HG02981 (cell line): ENCODE measurements at regions not wholly inside any gene's neighbourhood (a gene's known extent, or its start where the extent isn't known, plus 50 kb on each side); places are given as distances from the start of the nearest gene placed in this dataset.

Experiments
- ATAC-seq: cut with Tn5 transposase; IDR thresholded peaks from one replicate; pipeline ENCODE4 v1.9.1; 2021; ENCODE audit warnings: mild to moderate bottlenecking, moderate library complexity; ENCODE audit not compliant: unreplicated experiment

GRCh38 chr2:226023946-226024345, 624.4 kb downstream of the NYAP2 start:
- ATAC-seq: no peak

- ATAC-seq: no peak
Measured at GRCh38 chr2:226023383-226023782, 623.9 kb downstream of the NYAP2 start.

- no peak for ATAC-seq
Measured at GRCh38 chr2:226020956-226021355, 621.4 kb downstream of the NYAP2 start.

GRCh38 chr2:226020176-226020575, 620.7 kb downstream of the NYAP2 start:
- no peak for ATAC-seq

- no peak for ATAC-seq
Measured at GRCh38 chr2:226018641-226019040, 619.1 kb downstream of the NYAP2 start.

GRCh38 chr2:226017537-226017936, 618.0 kb downstream of the NYAP2 start:
- no peak for ATAC-seq

- ATAC-seq: no peak
Measured at GRCh38 chr2:226017107-226017506, 617.6 kb downstream of the NYAP2 start.

GRCh38 chr2:226011716-226012450, 612.4 kb downstream of the NYAP2 start:
- ATAC-seq: no peak

GRCh38 chr2:226002438-226002837, 602.9 kb downstream of the NYAP2 start:
- ATAC-seq: no peak

- no peak for ATAC-seq
Measured at GRCh38 chr2:226001716-226002115, 602.2 kb downstream of the NYAP2 start.

GRCh38 chr2:225999692-226000091, 600.2 kb downstream of the NYAP2 start:
- no peak for ATAC-seq

GRCh38 chr2:225998653-225999052, 599.1 kb downstream of the NYAP2 start:
- ATAC-seq: no peak

- ATAC-seq: no peak
Measured at GRCh38 chr2:225998116-225998515, 598.6 kb downstream of the NYAP2 start.

- no peak for ATAC-seq
Measured at GRCh38 chr2:225996462-225996828, 596.9 kb downstream of the NYAP2 start.

GRCh38 chr2:225995796-225996461, 596.4 kb downstream of the NYAP2 start:
- no peak for ATAC-seq

- ATAC-seq: no peak
Measured at GRCh38 chr2:225994748-225995405, 595.4 kb downstream of the NYAP2 start.

- no peak for ATAC-seq
Measured at GRCh38 chr2:225993430-225993829, 593.9 kb downstream of the NYAP2 start.

GRCh38 chr2:225989809-225990208, 590.3 kb downstream of the NYAP2 start:
- ATAC-seq: no peak

- ATAC-seq: no peak
Measured at GRCh38 chr2:225980372-225980771, 580.9 kb downstream of the NYAP2 start.

GRCh38 chr2:225971433-225971832, 571.9 kb downstream of the NYAP2 start:
- no peak for ATAC-seq

- ATAC-seq: no peak
Measured at GRCh38 chr2:225948903-225949302, 549.4 kb downstream of the NYAP2 start.

GRCh38 chr2:225938991-225939390, 539.5 kb downstream of the NYAP2 start:
- ATAC-seq: no peak
